Osteocyte (in vitro differentiated cells): ENCODE measurements at regions not wholly inside any gene's neighbourhood (a gene's known extent, or its start where the extent isn't known, plus 50 kb on each side); places are given as distances from the start of the nearest gene placed in this dataset.

Source experiments
- DNase-seq: peaks from one replicate; pipeline ENCODE4 v3.0.0; 2021; ENCODE audit warnings: mixed read lengths; ENCODE audit not compliant: unreplicated experiment; ENCODE audit errors: extremely low spot score
- H3K27ac Mint-ChIP-seq: one replicate; pipeline ENCODE4 v1.8.0; 2021; ENCODE audit warnings: mild to moderate bottlenecking, mixed read lengths; ENCODE audit not compliant: unreplicated experiment
- H3K27me3 Mint-ChIP-seq: one replicate; pipeline ENCODE4 v1.8.0; 2021; ENCODE audit warnings: mixed read lengths; ENCODE audit not compliant: unreplicated experiment
- H3K36me3 Mint-ChIP-seq: one replicate; pipeline ENCODE4 v1.8.0; 2021; ENCODE audit warnings: mixed read lengths; ENCODE audit not compliant: unreplicated experiment
- H3K4me1 Mint-ChIP-seq: one replicate; pipeline ENCODE4 v1.8.0; 2021; ENCODE audit warnings: mixed read lengths; ENCODE audit not compliant: unreplicated experiment
- H3K4me3 Mint-ChIP-seq: one replicate; pipeline ENCODE4 v1.8.0; 2021; ENCODE audit warnings: mild to moderate bottlenecking, moderate library complexity, mixed read lengths; ENCODE audit not compliant: unreplicated experiment
- H3K9me3 Mint-ChIP-seq: one replicate; pipeline ENCODE4 v1.8.0; 2021; ENCODE audit warnings: mixed read lengths; ENCODE audit not compliant: unreplicated experiment
- CTCF ChIP-seq: fragments of 200-600 bp; sonication (generic); IDR thresholded peaks from 2 replicates; pipeline ENCODE4 v1.5.0; 2021; ENCODE audit warnings: antibody characterized with exemption, mild to moderate bottlenecking, moderate library complexity

DNA sequence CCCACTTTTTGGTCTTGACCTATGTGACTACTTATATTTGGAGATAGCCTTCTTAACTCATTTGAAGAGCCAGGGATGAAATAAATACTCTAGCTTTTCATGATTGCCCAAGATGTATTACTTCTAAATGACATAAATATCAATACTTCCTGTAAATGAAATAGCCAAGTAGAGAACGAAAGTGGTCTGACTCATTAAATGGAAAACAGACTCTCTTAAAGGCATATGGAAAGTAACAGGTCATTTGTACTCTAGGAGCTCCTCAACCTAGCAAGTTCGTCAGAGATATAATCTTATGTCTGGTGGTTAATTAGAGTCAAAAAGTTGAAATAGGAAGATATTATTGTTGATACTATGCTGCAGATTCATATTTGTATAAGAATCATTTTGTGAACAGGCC lies 1105.4 kb downstream of the TUSC7 start:
- H3K36me3 Mint-ChIP-seq: no peaks in the 10 kb centered on the region
- peaks cover 6% of the 10 kb centered on the region for H3K27me3 Mint-ChIP-seq
- H3K4me3 Mint-ChIP-seq: no peak overlapping the region
- H3K27ac Mint-ChIP-seq: no peak overlapping the region
- no peak for DNase-seq
- H3K4me1 Mint-ChIP-seq: no peaks in the 10 kb centered on the region
- no peaks in the 10 kb centered on the region for H3K9me3 Mint-ChIP-seq
- no peak for TF ChIP-seq CTCF

DNA sequence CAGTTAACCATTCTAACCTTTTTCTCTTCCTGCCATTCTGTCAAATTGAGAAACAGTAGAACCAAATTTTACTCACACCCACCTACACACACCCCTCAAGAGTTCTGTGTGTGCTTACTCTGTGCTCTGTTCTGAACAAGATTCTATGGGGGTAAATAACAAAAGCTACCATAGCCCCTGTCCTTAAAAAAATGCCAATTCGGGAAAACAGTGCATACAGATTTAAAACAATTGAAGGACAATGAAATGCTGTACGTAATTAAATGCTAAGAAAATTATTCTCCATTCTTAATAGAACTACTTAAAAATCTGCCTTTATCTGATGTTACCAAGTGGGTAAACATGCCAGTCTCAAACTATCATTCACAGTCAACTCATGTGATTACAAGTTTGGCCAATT lies 1107.5 kb downstream of the TUSC7 start:
- DNase-seq: no peak
- TF ChIP-seq CTCF: no peak
- no peak overlapping the region for H3K27ac Mint-ChIP-seq
- peaks cover 18% of the 10 kb centered on the region for H3K27me3 Mint-ChIP-seq
- no peaks in the 10 kb centered on the region for H3K4me1 Mint-ChIP-seq
- H3K9me3 Mint-ChIP-seq: no peaks in the 10 kb centered on the region
- H3K36me3 Mint-ChIP-seq: no peaks in the 10 kb centered on the region
- no peak overlapping the region for H3K4me3 Mint-ChIP-seq

DNA sequence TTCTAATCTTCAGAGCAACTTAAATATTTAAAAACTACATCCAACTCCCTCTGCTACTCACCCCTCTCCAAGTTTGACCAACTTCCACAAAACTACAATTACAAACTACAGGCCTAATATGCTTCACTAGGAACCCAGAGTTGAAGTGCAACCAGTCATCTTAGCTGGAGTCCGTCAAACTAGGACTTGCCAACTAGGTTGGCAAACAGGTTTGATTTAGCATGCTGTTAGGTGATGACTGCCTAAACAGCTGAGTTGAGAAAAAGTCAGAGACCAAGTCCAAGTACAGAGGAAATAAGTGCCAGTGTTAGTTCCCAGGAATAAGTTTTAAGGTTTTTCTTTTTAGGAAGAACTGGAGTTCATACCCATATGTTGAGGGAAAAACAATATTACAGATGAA lies 1109.0 kb downstream of the TUSC7 start:
- Mint-ChIP-seq H3K27ac (no peak overlapping the region), H3K4me3 (no peak overlapping the region), H3K36me3 (no peaks in the 10 kb centered on the region), H3K4me1 (no peaks in the 10 kb centered on the region), H3K9me3 (no peaks in the 10 kb centered on the region), H3K27me3 (peaks cover 18% of the 10 kb centered on the region)
- TF ChIP-seq CTCF: no peak
- DNase-seq: no peak

DNA sequence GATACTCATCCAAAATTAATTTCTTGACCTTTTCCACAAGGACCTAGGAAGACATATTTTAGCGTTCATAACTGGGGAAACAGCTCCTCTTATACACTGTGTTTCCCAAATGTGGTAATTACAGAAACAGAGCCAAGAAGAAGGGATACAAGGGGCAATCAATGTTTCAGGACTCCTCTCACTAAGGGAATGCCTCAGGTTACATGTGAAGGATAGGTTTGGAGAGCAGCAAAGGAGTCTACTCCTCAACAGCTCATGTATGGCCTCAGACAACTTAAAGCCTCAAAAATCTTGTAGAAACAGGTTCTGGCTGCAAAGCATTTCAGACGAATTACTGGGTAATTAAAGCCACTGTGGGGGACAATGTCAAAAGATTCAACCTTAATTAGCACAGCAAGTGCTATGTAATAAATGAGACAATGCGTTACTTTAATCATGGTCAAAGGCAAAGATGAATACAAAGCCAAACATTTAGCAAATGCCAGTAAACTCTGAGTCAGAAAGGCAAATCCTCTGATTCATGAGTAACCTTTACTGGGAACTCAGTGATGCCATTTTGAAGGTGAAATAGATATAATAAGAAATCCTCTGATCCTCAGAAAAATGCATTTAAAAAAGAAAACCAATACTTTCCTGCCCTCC lies 1111.2 kb downstream of the TUSC7 start:
- H3K36me3 Mint-ChIP-seq: no peaks in the 10 kb centered on the region
- no peaks in the 10 kb centered on the region for H3K9me3 Mint-ChIP-seq
- no peak for TF ChIP-seq CTCF
- H3K4me3 Mint-ChIP-seq: no peak overlapping the region
- peaks cover 22% of the 10 kb centered on the region for H3K27me3 Mint-ChIP-seq
- H3K27ac Mint-ChIP-seq: no peak overlapping the region
- no peak for DNase-seq
- H3K4me1 Mint-ChIP-seq: no peaks in the 10 kb centered on the region

- H3K36me3 Mint-ChIP-seq: no peaks in the 10 kb centered on the region
- no peak overlapping the region for H3K27ac Mint-ChIP-seq
- H3K4me3 Mint-ChIP-seq: no peak overlapping the region
- TF ChIP-seq CTCF: no peak
- no peak for DNase-seq
- H3K9me3 Mint-ChIP-seq: no peaks in the 10 kb centered on the region
- no peaks in the 10 kb centered on the region for H3K4me1 Mint-ChIP-seq
- peaks cover 27% of the 10 kb centered on the region for H3K27me3 Mint-ChIP-seq
These were observed 1112.8 kb downstream of the TUSC7 start for GRCh38 chr3:117822416-117822815.
